Islet precursor cell (in vitro differentiated cells): ENCODE measurements at regions not wholly inside any gene's neighbourhood (a gene's known extent, or its start where the extent isn't known, plus 50 kb on each side); places are given as distances from the start of the nearest gene placed in this dataset.

Experiments used
- DNase-seq: peaks from one replicate; pipeline ENCODE4 v3.0.0-alpha.2; 2018

- no peak for DNase-seq
Observed at GRCh38 chr3:139778682-139779233, 101.0 kb upstream of the NMNAT3 start.

- DNase-seq = peak; percentile 99
Observed at GRCh38 chr3:139774560-139775302, 97.0 kb upstream of the NMNAT3 start.

- DNase-seq = peak; percentile 97
Observed at GRCh38 chr3:139772539-139773500, 95.0 kb upstream of the NMNAT3 start.

- peak; percentile 34 for DNase-seq
Observed at GRCh38 chr3:139771331-139771730, 93.6 kb upstream of the NMNAT3 start.

- DNase-seq = no peak
Observed at GRCh38 chr3:139770577-139770976, 92.8 kb upstream of the NMNAT3 start.

- DNase-seq = no peak
Observed at GRCh38 chr3:139769796-139770195, 92.0 kb upstream of the NMNAT3 start.

- no peak for DNase-seq
Observed at GRCh38 chr3:139764936-139765335, 87.2 kb upstream of the NMNAT3 start.

GRCh38 chr3:139764069-139764905 is 86.5 kb upstream of the NMNAT3 start:
- DNase-seq = no peak

GRCh38 chr3:139762302-139762701 is 84.5 kb upstream of the NMNAT3 start:
- DNase-seq = peak; percentile 79

- DNase-seq = no peak
Observed at GRCh38 chr3:139759470-139759869, 81.7 kb upstream of the NMNAT3 start.

- peak; percentile 98 for DNase-seq
Observed at GRCh38 chr3:139758654-139759291, 81.0 kb upstream of the NMNAT3 start.

- no peak for DNase-seq
Observed at GRCh38 chr3:139757448-139758030, 79.8 kb upstream of the NMNAT3 start.

- DNase-seq = peak; percentile 35
Observed at GRCh38 chr3:139756529-139757103, 78.8 kb upstream of the NMNAT3 start.

GRCh38 chr3:139755551-139755950 is 77.8 kb upstream of the NMNAT3 start:
- peak; percentile 29 for DNase-seq

GRCh38 chr3:139751789-139752188 is 74.0 kb upstream of the NMNAT3 start:
- no peak for DNase-seq

GRCh38 chr3:139746481-139746880 is 68.7 kb upstream of the NMNAT3 start:
- peak; percentile 73 for DNase-seq

- peak; percentile 92 for DNase-seq
Observed at GRCh38 chr3:139745831-139746230, 68.1 kb upstream of the NMNAT3 start.

GRCh38 chr3:139738697-139739096 is 60.9 kb upstream of the NMNAT3 start:
- no peak for DNase-seq

GRCh38 chr3:139737682-139738361 is 60.0 kb upstream of the NMNAT3 start:
- no peak for DNase-seq

- no peak for DNase-seq
Observed at GRCh38 chr3:139735191-139735590, 57.4 kb upstream of the NMNAT3 start.

- DNase-seq = no peak
Observed at GRCh38 chr3:139732729-139733128, 55.0 kb upstream of the NMNAT3 start.
